GM21576 (cell line): ENCODE measurements at regions not wholly inside any gene's neighbourhood (a gene's known extent, or its start where the extent isn't known, plus 50 kb on each side); places are given as distances from the start of the nearest gene placed in this dataset.

Source experiments
- ATAC-seq: cut with Tn5 transposase; IDR thresholded peaks from one replicate; pipeline ENCODE4 v1.9.1; 2021; ENCODE audit warnings: mild to moderate bottlenecking, moderate library complexity; ENCODE audit not compliant: unreplicated experiment

DNA sequence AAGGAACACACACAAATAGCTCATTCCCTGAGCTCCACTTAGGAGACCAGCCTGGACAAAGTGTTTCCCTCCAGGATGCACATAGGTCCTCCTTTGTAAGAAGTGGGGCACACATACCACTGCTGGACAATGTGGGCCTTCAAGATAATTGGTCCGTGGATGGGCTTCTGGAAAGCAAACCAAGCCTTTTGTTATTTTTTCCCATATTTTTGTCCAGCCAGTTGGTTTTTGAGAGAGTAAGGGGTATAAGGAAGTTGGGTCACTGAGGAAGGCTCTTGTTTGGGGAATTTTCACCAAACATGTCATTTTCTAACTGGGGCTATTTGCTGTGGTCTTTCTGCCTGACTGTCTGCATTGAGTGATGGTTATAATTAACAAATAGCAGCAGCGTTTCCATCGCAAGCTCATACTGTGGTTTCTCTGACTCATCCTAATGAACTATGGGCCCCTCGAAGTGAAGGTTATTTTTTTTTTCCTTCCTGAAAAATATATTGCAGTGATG, 306.3 kb upstream of the DUSP10 start:
- peak; percentile 52 for ATAC-seq

DNA sequence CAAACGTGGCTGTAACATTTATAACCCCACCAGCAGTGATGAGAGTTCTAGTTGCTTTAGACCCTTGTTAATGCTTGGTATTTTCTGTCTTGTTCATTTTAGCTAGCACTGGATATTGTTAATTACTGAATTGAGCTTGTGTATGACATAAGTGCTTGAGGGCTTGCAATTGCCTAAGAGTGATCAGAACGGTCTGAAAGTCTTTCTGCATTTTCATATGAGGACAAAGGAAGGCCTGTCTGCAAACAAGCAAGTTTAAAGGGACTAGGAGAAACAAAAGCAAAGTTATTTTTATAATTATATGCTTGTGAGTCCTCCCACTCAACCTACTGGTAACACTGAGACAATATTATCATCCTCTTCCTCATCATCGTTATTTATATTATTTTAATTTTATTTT, 305.5 kb upstream of the DUSP10 start:
- no peak for ATAC-seq

DNA sequence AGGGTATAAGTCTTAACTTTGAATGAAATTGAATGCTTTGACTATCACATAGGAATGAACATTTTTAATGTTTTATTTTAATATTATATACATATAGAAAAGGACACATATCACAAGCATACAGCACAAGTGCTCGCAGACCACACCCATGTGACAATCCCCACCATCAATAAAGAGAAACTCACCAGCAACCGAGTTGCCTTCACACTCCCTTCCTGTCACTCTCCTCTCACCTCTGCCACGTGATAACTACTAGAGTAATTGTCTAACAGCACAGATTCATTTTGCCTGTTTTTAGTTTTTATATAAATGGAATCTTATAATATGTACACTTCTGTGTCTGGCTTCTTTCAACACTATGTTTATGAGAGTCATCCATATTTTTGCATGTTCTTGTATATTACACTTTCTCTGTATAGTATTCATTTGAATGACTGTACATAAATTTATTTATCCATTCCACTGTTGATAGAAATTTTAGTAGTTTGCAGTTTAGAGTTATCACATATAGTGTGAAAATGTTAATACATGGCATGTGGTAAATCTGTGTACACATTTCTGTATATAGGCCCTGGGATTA, 304.9 kb upstream of the DUSP10 start:
- no peak for ATAC-seq

DNA sequence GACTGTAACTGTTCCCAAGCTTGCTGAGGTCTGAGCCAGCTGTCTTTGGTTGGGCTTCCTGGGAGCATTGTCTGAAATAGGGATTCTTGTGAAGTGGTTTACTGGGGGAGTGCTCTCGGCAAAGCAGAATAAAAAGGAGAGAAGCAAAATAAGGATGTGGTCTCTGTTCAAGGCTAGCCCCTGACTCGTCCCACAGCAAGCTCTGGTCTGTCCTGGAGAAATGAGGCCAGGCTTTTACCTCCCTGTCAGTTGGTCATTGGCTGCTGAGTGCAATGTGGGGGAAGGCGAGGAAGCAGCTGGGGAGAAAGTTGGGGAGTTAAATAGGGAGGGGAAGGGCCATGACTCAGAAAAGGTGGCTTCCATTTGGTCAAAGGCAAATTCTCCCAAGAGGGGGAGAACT, 303.9 kb upstream of the DUSP10 start:
- no peak for ATAC-seq

DNA sequence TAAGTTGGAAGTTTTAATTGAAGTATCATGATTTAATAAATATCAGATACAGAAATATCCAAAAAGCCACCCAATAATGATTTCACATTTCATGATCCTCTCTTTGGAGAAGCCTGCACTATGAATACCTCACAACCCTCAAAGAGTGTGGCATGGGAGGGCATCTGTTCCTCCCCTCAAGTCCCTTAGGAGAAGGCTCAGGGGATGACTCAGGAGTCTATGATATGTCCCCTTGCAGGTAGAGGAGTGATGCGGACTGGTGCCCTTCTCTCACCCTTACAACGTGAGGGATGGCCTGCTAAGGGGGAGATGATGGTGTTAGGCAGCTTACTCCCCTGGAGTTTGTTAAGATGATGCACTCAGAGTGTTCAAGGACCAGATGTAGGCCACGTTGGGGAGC, 303.3 kb upstream of the DUSP10 start:
- no peak for ATAC-seq

DNA sequence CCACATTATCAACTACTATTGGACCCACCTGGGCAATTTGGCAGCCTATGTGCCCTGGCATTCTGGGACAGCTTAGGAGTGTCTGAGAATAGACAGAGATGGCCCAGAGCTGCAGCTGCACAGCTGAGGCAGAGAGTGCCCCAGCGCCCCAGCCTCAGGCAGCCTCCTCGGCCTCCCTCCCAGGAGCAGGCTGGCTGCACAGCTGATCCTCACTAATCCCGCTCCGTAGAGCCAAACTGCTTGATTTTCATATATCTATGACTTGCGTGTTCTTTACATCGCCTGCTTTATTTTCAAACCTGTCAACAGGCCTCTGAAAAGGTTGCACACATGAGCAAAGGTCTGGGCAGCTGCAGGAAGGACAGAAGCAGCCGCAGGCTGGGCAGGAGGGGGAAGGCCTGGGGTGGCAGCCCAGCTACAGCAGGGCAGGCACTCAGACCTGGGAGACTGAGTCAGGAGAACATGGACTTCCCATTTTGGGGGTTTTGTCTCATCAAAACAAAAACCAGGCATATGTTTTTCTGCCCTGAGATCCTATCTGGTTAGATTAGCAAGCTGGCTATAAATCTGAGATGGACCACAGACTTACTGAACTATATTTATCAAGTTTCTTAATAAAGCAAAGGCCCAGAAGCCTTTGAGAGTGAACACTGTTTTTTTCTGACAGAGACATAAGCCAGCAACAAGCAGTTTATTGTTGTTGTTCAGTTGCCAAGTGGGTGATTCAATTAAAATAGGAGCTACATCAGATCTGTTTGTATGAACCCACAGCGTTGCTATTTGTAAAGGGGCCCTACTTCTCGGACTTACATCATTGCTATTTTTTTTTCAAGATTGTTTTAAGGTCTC, 301.8 kb upstream of the DUSP10 start:
- no peak for ATAC-seq

DNA sequence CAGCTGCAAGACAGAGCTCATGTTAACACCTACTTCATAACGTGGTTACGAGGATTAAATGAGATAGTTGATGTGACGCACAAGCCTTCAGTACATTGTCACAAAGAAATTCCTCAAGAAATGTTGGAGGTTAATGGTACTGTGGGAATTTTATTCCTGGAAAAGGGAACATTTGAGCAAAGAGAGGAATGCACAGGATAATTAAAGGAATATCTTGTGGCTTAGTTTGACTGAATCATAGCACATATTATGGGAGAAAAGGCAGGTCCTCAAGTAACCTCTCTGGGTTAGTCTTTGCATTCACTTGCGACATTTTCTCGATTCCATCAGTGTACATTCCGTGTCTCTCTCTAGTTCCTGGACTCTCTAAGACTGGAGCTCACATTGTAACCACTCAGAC, 300.2 kb upstream of the DUSP10 start:
- ATAC-seq = no peak

DNA sequence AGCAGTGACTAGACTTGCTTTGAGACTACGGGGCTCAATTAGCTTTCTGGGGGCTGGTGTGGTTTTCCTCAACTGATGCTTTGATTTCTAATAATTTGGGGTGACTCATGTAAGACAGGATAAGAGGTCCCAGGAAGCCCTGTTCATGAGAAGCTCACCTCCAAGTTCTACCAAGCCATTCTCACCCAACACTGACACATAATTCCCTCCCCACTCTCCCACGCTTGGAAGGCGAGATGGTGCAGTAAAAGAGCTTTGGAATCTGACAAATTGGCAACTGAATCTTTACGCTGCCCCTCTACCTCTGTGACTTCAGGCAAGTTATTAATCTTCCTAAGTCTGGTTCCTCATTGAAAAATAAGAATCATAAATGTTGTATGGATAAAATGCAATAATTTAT, 299.1 kb upstream of the DUSP10 start:
- no peak for ATAC-seq

DNA sequence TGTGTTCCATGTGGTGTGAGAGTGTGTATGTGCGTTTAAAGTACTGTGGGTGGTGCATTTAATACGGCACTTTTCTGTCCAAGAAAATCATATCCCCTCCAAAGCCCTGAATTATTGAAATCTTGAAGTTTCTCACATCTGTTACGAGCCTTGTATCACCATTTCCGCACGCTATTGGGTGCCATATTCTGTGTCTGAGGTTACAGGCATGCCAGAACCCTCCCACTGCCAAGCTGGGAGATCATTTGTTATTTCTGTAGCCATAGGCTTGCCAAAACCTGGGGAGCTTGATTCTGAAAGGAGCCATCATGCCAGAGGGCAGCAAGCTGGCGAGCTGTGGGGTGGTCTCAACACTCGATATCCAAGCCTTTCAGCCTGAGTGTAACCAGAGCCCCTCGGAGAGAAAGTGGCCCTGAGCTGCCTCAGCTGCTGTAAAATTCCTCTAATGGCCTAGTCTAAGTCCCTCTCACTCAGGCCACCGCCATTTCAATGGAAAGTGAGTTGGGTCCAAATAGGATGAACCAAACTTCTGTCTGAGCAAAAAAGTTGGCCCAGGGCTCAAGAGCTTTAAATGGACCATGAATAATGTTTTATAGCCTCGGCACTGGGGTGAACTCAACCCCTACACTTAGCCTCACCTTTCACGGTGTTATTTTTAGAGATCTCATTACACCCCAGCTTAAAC, 298.4 kb upstream of the DUSP10 start:
- no peak for ATAC-seq

DNA sequence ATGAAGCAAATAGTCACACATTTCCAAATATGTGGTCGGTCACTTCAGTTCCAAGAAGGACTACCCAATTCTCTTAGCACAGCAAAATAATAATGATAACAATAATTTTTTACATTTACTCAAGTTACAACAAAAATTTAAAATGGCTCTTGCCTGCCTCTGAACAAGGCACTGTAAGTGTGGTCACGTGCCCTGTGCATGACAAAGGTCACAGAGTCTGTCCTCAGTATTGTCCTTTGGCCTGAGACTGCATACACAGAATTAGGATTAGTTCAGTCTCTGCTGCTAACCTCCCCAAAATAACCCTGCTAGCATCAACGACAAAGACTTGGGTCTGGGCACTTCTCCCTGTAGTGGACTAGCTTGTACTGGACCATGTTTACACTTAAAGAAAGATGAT, 297.1 kb upstream of the DUSP10 start:
- no peak for ATAC-seq

DNA sequence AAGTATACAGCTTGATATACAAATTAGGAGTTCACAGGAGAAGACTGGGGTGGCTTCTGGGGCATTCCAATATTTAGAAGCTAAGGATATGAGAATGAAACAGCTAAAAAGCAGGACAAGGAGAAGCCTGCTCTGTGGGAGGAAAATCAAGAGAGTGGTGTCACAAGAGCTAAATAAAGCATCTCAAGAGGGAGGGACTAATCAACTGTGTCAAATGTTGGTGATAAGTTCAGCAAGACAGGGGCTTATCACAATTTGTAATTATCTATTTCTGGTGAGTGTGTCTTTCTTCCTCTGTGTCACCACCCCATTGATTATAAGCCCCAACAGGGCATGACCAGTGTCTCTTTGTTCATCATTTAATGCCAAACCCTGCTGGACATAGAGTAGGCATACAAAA, 295.8 kb upstream of the DUSP10 start:
- ATAC-seq = no peak

DNA sequence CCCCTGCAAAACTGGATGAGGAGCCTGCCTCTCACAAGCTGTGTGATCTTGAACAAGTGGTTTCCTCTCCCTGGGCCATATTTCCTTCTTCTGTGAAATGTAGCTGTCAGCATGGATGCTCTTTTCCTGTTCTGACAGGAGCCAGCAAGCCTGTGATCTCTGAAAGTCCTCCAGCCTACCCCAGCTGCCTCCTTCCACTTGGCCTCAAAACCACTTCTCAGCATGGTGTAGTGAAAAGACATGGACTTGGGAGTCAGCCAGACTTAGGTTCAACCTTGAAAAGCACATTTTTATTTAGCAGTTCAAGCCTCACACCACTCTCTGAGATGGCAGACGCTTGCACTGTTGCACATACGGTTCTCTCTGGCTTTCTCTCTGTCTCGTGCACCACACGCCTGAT, 292.9 kb upstream of the DUSP10 start:
- no peak for ATAC-seq

DNA sequence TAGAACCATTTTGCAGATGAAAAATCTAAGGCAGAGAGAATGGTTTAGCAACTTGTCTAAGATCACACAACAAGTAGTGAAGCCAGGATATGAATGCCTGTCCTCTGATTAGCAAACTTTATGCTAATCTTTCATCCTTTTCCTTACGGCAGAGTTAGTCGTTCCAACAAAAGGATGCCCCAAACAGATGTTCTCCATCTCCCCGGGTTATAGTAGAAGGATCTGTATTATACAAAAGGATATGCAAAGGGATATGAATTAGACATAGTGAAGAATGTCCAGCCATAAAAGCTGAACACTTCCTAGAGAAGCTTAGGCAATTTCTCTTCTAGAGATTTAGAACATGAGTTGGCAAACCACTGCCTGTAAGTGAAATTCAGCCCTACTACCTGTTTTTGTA, 291.6 kb upstream of the DUSP10 start:
- ATAC-seq = no peak

DNA sequence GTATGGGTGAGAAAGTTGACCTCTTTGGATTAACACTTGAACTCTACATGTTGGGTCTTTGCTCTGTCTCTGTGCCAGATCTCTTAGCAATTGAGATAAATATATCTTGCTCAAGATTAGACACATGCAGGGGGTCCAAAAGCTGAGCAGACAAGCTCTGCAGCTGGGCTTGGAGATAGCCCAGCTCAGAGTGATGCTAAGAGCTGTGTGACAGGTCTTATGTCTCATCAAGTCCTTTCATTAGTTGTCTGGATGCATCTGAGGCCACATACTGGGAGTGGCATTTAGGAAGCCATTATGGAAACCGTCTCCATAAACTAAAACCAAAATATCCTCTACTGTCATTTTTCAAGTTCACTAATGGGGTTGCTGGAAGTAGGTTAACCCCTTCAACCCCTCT, 289.4 kb upstream of the DUSP10 start:
- ATAC-seq = no peak

DNA sequence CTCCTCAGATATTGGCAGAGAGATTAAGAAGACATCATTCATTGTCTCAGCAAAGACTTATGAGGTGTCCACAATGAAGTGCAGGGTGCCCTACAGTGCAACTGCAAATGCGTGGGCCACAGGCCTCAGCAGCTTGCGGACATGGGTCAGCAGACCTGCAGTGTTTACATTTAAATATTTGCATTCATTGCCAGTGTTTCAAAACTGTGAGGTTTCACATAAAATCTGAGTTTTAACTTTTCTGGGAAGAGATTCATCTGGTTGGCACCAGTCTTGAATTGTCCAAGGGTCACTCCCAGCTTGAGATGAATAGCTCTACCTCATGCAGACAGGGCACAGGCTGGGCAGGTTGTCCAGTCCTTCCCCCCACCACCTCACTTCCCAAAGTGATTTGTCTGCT, 286.8 kb upstream of the DUSP10 start:
- ATAC-seq = no peak

DNA sequence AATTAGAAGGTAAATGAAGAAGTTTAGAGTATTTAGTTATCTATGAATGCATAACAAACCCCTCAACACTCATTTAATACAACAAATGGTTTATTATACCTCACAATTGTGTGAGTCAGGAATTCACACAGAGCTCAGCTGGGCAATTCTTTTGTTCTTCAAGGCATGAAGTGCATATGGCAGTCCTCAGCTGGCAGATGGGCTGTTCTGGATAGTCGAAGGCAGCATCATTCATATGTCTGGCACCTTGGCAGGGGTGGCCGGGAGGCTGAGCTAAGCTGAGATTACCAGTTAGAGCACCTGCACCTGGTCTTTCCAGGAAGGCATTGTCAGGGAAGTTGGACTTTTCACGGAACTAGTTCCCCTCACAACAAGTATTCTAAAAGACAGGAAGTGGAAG, 286.2 kb upstream of the DUSP10 start:
- ATAC-seq = no peak

DNA sequence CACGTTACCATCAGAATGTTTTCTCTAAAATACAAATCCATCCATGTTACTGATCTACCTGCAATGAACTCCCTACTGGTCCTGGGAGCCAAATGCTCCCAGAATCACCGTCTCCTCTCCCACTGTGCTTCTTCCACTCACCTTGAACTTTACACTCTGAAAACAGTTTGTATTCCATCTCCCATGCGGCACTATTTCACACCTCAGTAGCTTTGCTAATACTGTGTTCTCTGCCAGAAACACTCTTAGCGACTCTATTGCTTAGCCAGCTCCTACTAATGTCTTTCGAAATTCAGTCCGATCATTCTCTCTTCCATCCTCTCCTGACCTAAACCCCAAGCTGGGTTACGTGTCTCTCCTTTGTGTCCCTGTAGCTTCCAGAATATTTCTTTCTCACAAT, 284.4 kb upstream of the DUSP10 start:
- no peak for ATAC-seq

DNA sequence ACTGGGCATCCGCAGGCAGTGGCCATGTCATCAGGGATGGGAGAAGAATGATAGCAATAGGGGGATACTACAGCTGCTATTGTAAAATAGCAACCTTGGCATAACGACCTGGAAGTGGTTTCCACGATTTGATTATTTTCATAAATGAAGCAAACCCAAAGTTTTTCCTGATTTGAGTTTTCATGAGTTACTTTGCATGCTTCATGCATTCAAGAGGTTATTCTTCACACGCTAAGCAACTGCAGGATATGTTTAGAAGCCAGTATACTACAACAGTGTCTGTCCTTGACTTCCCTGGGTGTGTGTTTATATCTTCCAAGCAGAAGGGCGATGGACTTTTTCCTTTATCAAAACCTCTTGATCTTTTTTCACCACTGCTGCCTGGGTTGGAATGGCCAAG, 281.1 kb upstream of the DUSP10 start:
- ATAC-seq = no peak

DNA sequence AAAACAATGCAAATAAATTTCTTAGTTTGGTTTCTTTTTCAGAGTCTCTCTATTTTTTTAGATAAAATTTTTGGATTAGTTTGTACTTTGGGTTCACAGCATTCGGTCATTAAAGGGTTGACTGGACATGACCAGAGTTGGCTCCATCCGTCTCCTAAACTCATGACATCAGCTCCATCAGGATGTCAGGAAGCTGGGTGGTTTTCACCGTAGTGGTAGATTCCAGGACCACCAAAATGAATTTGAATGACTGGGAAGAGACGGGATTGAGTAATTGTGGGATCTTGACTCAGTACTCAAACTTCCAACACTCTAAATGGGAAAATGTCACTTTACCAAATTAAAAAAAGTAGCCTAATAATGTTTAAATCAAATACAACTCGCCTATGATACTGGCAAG, 279.2 kb upstream of the DUSP10 start:
- ATAC-seq = no peak

DNA sequence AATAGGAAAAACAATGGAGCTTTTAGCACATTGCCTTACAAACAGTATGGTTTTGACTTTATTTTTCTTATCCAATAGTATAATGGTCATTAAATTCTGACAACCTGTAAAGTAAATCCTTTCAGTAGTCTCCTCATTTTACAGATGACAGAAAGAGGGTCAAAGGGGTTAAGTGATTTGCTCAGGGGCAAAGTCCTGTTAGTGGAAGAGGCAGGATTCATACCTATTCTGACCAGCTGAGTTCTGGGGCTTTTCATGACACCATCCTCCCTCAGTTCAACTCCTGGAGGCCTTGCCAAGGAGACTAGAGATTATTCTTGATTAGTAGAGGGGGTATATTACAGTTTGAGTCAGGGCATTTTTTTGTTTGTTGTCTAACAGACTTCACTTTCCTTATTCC, 278.7 kb upstream of the DUSP10 start:
- no peak for ATAC-seq

DNA sequence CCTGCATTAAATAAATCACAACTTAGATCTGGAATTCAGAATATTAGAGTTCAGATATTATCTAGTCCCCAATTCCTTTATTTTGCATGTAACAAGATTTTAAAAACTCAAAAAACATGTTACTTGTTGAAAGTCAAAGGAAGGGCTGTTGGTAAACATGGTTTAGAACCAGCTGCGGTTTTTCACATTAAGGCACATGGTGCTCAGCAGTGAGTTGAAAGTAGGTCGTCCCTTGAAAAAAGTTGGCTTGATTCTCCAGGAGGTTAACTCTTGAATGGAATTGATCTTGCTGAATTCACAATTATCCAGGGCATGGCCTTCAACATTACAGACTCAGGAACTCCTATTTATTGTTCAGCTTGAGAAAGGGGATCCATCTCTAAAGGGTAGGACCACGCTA, 277.1 kb upstream of the DUSP10 start:
- no peak for ATAC-seq

DNA sequence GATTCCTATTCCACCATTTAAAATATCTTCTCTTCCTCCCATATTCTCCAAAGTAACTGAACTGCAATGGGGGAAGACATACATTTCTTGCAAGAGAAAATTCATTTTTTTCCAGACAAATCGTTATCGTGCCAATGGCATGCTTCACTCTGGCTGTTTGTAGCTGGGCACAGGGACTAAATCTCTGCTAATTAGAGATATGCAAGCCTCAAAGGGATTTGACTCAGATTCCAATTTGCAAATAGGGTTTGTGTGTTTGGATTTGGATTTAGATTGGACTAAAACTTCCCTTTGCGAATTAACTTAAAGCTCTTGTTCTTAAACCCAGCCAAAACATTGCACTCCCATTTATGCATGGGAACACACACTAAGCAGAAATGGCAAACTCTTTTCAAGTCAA, 276.2 kb upstream of the DUSP10 start:
- no peak for ATAC-seq
